ENCODE measurements at regions not wholly inside any gene's neighbourhood (a gene's known extent, or its start where the extent isn't known, plus 50 kb on each side); places are given as distances from the start of the nearest gene placed in this dataset.

DNA sequence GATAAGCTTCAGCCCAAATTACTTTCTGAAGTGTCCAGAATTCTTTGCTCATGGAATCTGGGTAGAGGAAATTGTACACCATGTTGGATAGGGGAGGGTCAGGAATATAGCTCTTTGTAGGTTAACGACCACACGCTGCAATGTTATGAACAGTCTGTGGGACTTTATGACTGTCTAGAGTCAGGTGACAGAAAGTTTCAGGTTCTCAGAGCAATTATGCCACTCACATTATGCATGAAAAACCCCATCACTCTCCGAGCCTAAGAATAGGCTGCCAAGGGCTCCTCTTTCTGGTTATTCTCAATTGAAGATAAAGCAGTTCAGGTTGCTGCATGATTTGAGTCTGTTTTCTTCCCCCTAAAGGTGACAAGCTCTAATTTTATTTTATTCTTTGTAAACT lies 430.9 kb downstream of the ATP23 start:
- H3K4ac ChIP-seq (ENCODE audit: low read depth, low read length), result no peak overlapping the region
- H2AFZ ChIP-seq (replicated peaks; ENCODE audit: low read length, poor library complexity), result no peak overlapping the region
- intact Hi-C loops (cut with micrococcal nuclease) (loop anchor here (5.0 kb wide), 1 partner anchor 35 kb away; no protein-coding TSS in a partner anchor), dilution Hi-C loops (cut with HindIII; ENCODE audit: low sequenced_read_pairs, unreplicated experiment) (no loop called here), in situ Hi-C loops (cut with MboI; ENCODE audit: low sequenced_read_pairs) (no loop called here)
- POLR2A ChIA-PET (ENCODE audit: unreplicated experiment), result no interaction called here
- no peak overlapping the region for H3K56ac ChIP-seq (ENCODE audit: extremely low read depth, insufficient read depth, low read length)
- WGBS, 2 experiments (ENCODE audit: extremely low coverage in 2 of 2, insufficient read length in 1 of 2), result no CpG with 5 or more reads among the region's 3 CpGs
- no peak for ATAC-seq (ENCODE audit: low read depth)
- no peak overlapping the region for H3K23ac ChIP-seq (ENCODE audit: low read depth, low read length)
- CTCF ChIA-PET, result no interaction called here
- no peak overlapping the region for H2BK5ac ChIP-seq (ENCODE audit: low read depth, low read length, poor library complexity, severe bottlenecking)
- H3K14ac ChIP-seq (replicated peaks; ENCODE audit: low read depth, low read length), result no peak overlapping the region
- no peaks in the 10 kb centered on the region for H3K79me1 ChIP-seq (ENCODE audit: low read depth in 1 of 2, low read length in 2 of 2)
- no peak overlapping the region for H4K5ac ChIP-seq (ENCODE audit: low read depth, low read length)
- H4K91ac ChIP-seq (ENCODE audit: insufficient read depth, low read depth, low read length), result no peak overlapping the region
- H3K4me1 ChIP-seq (ENCODE audit: control insufficient read depth, insufficient read depth, low read length), result peaks cover 6% of the 10 kb centered on the region; the same call in 1 of the 2 replicates
- no peak overlapping the region for H2AK5ac ChIP-seq (ENCODE audit: low read depth, low read length)
- no peak overlapping the region for H2BK20ac ChIP-seq (ENCODE audit: low read depth, low read length)
- H3K4me3 ChIP-seq (ENCODE audit: insufficient read depth, low read depth, low read length), result no peak overlapping the region
- H3K4me2 ChIP-seq (ENCODE audit: low read depth, low read length), result no peak overlapping the region
- H4K20me1 ChIP-seq (ENCODE audit: insufficient read depth, low read length), result no peaks in the 10 kb centered on the region
- H2AK9ac ChIP-seq (replicated peaks; ENCODE audit: low read depth, low read length, poor library complexity), result no peak overlapping the region
- no peaks in the 10 kb centered on the region for H3K9me3 ChIP-seq (ENCODE audit: control insufficient read depth, insufficient read depth, low read length)
- no peaks in the 10 kb centered on the region for H3K27me3 ChIP-seq (ENCODE audit: control insufficient read depth, insufficient read depth, low read length)
- H3K9me1 ChIP-seq (ENCODE audit: insufficient read depth, low read length), result 0 out of 2 replicates have a peak, but pooled peaks cover under 1% of the 10 kb centered on the region
- no peak overlapping the region for H2BK15ac ChIP-seq (ENCODE audit: low read depth, low read length)
- H2BK120ac ChIP-seq (ENCODE audit: low read depth, low read length), result no peak overlapping the region
- no peak overlapping the region for H4K8ac ChIP-seq (ENCODE audit: low read depth in 2 of 2, low read length in 2 of 2)
- no peak overlapping the region for H3K27ac ChIP-seq (ENCODE audit: insufficient read depth, low read length)
- no TSS peak for BruUV-seq (replicated peaks)
- no peaks in the 10 kb centered on the region for H3K36me3 ChIP-seq (ENCODE audit: control insufficient read depth, insufficient read depth, low read length)
- no peak for DNase-seq
- H3K9ac ChIP-seq (ENCODE audit: low read depth, low read length), result no peak overlapping the region
- no peak for TF ChIP-seq RCOR1 (IDR thresholded peaks at IDR 0.05; ENCODE audit: insufficient replicate concordance, low read length)
- TF ChIP-seq POLR2A (IDR thresholded peaks at IDR 0.05; ENCODE audit: low read depth, low read length), result no peak
- TF ChIP-seq NFE2L2 (IDR thresholded peaks at IDR 0.05; ENCODE audit: low read depth, low read length), result no peak
- TF ChIP-seq, protein P1, sequence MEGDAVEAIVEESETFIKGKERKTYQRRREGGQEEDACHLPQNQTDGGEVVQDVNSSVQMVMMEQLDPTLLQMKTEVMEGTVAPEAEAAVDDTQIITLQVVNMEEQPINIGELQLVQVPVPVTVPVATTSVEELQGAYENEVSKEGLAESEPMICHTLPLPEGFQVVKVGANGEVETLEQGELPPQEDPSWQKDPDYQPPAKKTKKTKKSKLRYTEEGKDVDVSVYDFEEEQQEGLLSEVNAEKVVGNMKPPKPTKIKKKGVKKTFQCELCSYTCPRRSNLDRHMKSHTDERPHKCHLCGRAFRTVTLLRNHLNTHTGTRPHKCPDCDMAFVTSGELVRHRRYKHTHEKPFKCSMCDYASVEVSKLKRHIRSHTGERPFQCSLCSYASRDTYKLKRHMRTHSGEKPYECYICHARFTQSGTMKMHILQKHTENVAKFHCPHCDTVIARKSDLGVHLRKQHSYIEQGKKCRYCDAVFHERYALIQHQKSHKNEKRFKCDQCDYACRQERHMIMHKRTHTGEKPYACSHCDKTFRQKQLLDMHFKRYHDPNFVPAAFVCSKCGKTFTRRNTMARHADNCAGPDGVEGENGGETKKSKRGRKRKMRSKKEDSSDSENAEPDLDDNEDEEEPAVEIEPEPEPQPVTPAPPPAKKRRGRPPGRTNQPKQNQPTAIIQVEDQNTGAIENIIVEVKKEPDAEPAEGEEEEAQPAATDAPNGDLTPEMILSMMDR (conservative IDR thresholded peaks at IDR 0.05; ENCODE audit: low read depth, low read length), result no peak
- no peak overlapping the region for H3K18ac ChIP-seq (ENCODE audit: low read depth, low read length)
